Activated CD4-positive, alpha-beta T cell treated with anti-CD3 and anti-CD28 coated beads, Interleukin-2, amount 10 ng/mL, durations not matched to agents 7 days and 5 days (primary cell): ENCODE measurements at regions not wholly inside any gene's neighbourhood (a gene's known extent, or its start where the extent isn't known, plus 50 kb on each side); places are given as distances from the start of the nearest gene placed in this dataset.

ENCODE experiments used
- CTCF ChIA-PET: fragments of 350-600 bp; sonication (Branson Sonifier 250); formaldehyde crosslinking; loops from one replicate; lab custom pipeline; 2021; ENCODE audit warnings: antibody characterized with exemption; lab: Charles Lee
- POLR2A ChIA-PET: fragments of 350-600 bp; sonication (Branson Sonifier 250); formaldehyde crosslinking; loops from one replicate; lab custom pipeline; 2021; ENCODE audit warnings: antibody characterized with exemption; lab: Charles Lee
- DNase-seq: peaks from one replicate; pipeline ENCODE4 v3.0.0-alpha.2; 2020
- H3K27ac Mint-ChIP-seq: one replicate; pipeline ENCODE4 v1.8.0; 2021; ENCODE audit warnings: mild to moderate bottlenecking, moderate library complexity, mixed read lengths
- H3K27me3 Mint-ChIP-seq: one replicate; pipeline ENCODE4 v1.8.0; 2021; ENCODE audit warnings: mixed read lengths
- H3K36me3 Mint-ChIP-seq: one replicate; pipeline ENCODE4 v1.8.0; 2021; ENCODE audit warnings: low read depth, mixed read lengths
- H3K4me1 Mint-ChIP-seq: one replicate; pipeline ENCODE4 v1.8.0; 2021; ENCODE audit warnings: mixed read lengths
- H3K4me3 Mint-ChIP-seq: one replicate; pipeline ENCODE4 v1.8.0; 2021; ENCODE audit warnings: mild to moderate bottlenecking, moderate library complexity, mixed read lengths
- H3K9me3 Mint-ChIP-seq: one replicate; pipeline ENCODE4 v1.8.0; 2021; ENCODE audit warnings: mixed read lengths

- ChIA-PET POLR2A (no interaction called here), CTCF (no interaction called here)
- Mint-ChIP-seq H3K9me3 (no peaks in the 10 kb centered on the region), H3K27ac (no peak overlapping the region), H3K27me3 (no peaks in the 10 kb centered on the region), H3K4me1 (no peaks in the 10 kb centered on the region), H3K4me3 (no peak overlapping the region), H3K36me3 (no peaks in the 10 kb centered on the region)
- no peak for DNase-seq
Measured at GRCh38 chr4:154078504-154079350, 289.8 kb upstream of the SFRP2 start.

- no peaks in the 10 kb centered on the region for H3K27me3 Mint-ChIP-seq
- no peaks in the 10 kb centered on the region for H3K4me1 Mint-ChIP-seq
- no peaks in the 10 kb centered on the region for H3K9me3 Mint-ChIP-seq
- POLR2A ChIA-PET: no interaction called here
- no peak for DNase-seq
- H3K36me3 Mint-ChIP-seq: no peaks in the 10 kb centered on the region
- CTCF ChIA-PET: no interaction called here
- H3K4me3 Mint-ChIP-seq: no peak overlapping the region
- no peak overlapping the region for H3K27ac Mint-ChIP-seq
Measured at GRCh38 chr4:154076921-154077320, 288.0 kb upstream of the SFRP2 start.

GRCh38 chr4:154073107-154073822 lies 284.4 kb upstream of the SFRP2 start:
- no peak overlapping the region for H3K27ac Mint-ChIP-seq
- DNase-seq: no peak
- H3K9me3 Mint-ChIP-seq: no peaks in the 10 kb centered on the region
- ChIA-PET CTCF (no interaction called here), POLR2A (no interaction called here)
- H3K36me3 Mint-ChIP-seq: no peaks in the 10 kb centered on the region
- H3K4me1 Mint-ChIP-seq: no peaks in the 10 kb centered on the region
- H3K4me3 Mint-ChIP-seq: no peak overlapping the region
- peaks cover 6% of the 10 kb centered on the region for H3K27me3 Mint-ChIP-seq

GRCh38 chr4:154067786-154068185 lies 278.9 kb upstream of the SFRP2 start:
- Mint-ChIP-seq H3K27ac (no peak overlapping the region), H3K9me3 (peaks cover 20% of the 10 kb centered on the region), H3K4me1 (no peaks in the 10 kb centered on the region), H3K36me3 (no peaks in the 10 kb centered on the region), H3K4me3 (no peak overlapping the region), H3K27me3 (peaks cover 6% of the 10 kb centered on the region)
- ChIA-PET CTCF (no interaction called here), POLR2A (no interaction called here)
- no peak for DNase-seq

DNA sequence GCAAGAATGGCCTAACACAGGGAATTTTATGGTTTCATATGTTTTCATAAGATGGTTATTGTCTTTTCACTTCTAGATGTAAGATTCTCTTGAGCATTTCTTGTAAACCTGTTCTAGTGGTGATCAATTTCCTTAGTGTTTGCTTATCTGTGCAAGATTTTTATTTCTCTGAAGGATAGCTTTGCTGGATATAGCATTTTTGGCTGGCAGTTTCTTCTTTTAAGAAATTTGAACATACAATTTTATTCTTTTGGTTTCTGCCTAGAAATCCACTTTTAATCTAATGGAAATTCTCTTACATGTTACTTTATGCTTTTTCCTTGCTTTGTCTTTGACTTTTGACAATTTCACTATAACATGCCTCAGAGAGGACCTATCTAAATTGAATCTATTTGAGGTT lies 276.5 kb upstream of the SFRP2 start:
- Mint-ChIP-seq H3K4me3 (no peak overlapping the region), H3K27ac (no peak overlapping the region), H3K36me3 (no peaks in the 10 kb centered on the region), H3K4me1 (no peaks in the 10 kb centered on the region), H3K9me3 (peaks cover 20% of the 10 kb centered on the region), H3K27me3 (peaks cover 6% of the 10 kb centered on the region)
- no peak for DNase-seq
- ChIA-PET CTCF (no interaction called here), POLR2A (no interaction called here)

DNA sequence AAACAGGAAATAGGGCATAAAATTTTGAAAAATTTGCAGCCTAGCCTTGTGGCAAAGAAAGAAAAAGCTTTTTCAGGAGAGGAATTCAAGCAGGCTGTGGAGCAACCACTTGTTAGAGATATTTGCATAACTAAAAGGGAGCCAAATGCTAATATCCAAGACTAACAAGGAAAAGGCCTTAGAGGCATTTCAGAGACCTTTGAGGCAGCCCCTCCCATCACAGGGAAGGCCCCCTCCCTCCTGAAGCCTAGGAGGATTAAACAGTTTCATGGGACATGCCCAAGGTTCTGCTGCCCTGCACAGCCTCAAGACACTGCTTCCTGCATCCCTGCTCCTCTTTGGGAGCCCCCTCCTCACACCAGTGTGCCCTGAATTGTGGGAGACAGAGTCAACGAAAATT lies 275.4 kb upstream of the SFRP2 start:
- H3K4me3 Mint-ChIP-seq: no peak overlapping the region
- POLR2A ChIA-PET: no interaction called here
- CTCF ChIA-PET: no interaction called here

DNA sequence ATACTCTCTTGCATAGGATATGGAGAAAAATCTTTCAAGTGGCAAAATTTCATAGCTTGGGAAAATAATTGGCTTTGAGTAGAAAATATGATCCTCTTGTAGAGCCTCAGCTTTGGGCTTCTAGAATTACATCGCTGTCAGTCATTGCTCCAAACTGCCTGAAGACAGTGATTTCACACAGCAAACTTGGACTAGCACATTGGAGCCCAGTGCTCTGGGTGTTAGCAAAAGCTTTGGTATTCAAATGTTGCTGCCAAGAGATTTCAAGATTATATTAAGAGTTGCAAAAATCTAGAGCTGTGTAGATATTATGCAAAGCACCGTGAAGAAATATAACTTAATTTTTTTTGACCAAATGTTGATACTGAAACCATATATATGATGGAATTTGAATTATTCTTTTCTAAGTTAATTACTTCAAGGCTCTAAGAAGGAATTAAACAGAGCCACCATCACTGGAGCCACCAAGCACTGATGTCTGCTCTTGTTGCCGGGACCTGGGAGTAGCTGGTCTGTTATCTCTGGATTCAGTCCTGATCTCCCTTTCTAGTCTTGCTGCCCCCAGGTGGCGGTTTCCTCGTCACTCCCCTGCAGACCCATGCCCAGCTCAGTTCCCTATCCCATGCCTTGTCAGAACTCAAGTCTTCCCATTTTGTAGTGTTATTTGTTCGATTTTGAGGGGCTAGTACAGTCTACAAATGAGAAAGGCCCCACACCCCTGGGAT lies 260.7 kb upstream of the SFRP2 start:
- ChIA-PET POLR2A (no interaction called here), CTCF (no interaction called here)
- H3K27ac Mint-ChIP-seq: no peak overlapping the region
- no peaks in the 10 kb centered on the region for H3K4me1 Mint-ChIP-seq
- H3K27me3 Mint-ChIP-seq: peaks cover 4% of the 10 kb centered on the region
- no peaks in the 10 kb centered on the region for H3K36me3 Mint-ChIP-seq
- peaks cover 11% of the 10 kb centered on the region for H3K9me3 Mint-ChIP-seq
- no peak overlapping the region for H3K4me3 Mint-ChIP-seq
- no peak for DNase-seq

More for the DNA sequence above, 275.4 kb upstream of the SFRP2 start:
- no peaks in the 10 kb centered on the region for H3K36me3 Mint-ChIP-seq
- H3K9me3 Mint-ChIP-seq: peaks cover 20% of the 10 kb centered on the region
- DNase-seq: no peak
- no peaks in the 10 kb centered on the region for H3K4me1 Mint-ChIP-seq
- peaks cover under 1% of the 10 kb centered on the region for H3K27me3 Mint-ChIP-seq
- no peak overlapping the region for H3K27ac Mint-ChIP-seq

- CTCF ChIA-PET: no interaction called here
- POLR2A ChIA-PET: no interaction called here
Measured at GRCh38 chr4:154047733-154048132, 258.9 kb upstream of the SFRP2 start.

DNA sequence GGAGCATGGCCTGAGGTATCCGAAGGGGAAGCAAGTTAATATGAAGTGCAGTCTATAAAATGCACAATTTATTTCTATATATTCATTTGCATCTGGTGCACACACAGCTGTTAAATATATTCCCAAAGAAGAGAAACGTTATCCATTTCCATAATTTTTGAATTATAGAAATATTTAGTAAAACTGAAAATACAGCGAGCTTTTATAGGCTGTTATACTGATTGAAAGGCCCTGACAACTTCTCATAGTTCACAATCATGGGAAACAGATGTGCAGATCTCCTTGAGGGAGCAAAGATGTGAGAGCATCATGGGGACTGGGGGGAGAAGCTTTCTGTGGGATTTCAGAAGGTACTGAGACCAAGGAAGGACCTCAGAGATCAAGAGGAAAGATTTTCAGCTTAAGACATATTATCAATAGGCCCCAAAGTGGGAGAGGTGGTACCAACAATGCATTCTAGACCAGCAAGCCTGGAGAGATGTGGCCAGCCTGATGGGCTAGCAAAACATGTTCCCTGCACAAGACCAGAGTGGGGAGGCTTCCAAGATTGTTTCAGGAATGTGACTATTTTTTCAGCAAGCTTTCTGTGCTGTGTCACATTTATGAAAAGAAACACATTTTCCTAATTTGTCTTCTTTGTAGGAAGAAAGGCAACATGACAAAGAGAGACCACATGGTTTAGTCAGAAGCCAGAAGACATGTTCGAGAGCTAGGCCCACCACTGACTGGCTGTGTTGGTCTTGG lies 256.0 kb upstream of the SFRP2 start:
- H3K27ac Mint-ChIP-seq: no peak overlapping the region
- no peaks in the 10 kb centered on the region for H3K4me1 Mint-ChIP-seq
- no peak for DNase-seq
- H3K9me3 Mint-ChIP-seq: no peaks in the 10 kb centered on the region
- H3K4me3 Mint-ChIP-seq: no peak overlapping the region
- no peaks in the 10 kb centered on the region for H3K36me3 Mint-ChIP-seq
- ChIA-PET CTCF (no interaction called here), POLR2A (no interaction called here)
- peaks cover 2% of the 10 kb centered on the region for H3K27me3 Mint-ChIP-seq

More at GRCh38 chr4:154047733-154048132, 258.9 kb upstream of the SFRP2 start:
- no peak for DNase-seq
- no peak overlapping the region for H3K4me3 Mint-ChIP-seq
- H3K9me3 Mint-ChIP-seq: peaks cover under 1% of the 10 kb centered on the region
- no peaks in the 10 kb centered on the region for H3K4me1 Mint-ChIP-seq
- no peak overlapping the region for H3K27ac Mint-ChIP-seq
- peaks cover 3% of the 10 kb centered on the region for H3K27me3 Mint-ChIP-seq
- H3K36me3 Mint-ChIP-seq: no peaks in the 10 kb centered on the region

DNA sequence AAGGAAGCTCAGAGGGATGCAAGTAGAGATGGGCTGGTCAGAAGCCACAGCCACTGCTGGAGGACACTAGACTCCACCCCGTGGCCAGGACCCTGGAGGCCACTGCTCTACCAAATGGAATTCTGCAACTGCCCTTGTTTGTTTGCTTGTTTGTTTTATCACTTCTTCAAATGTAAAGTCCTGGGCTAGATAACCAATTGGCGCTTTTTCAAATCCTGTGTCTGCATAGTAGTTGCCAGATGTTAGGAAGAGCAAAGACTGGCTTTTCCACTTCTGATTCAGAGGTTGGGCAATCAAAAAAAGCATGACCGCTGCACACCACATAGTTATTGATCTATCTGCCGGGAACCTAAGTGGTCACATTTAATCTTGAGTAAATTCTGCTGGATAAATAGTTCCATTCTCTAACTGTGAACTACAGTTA lies 255.2 kb upstream of the SFRP2 start:
- ChIA-PET CTCF (no interaction called here), POLR2A (no interaction called here)
- DNase-seq: no peak
- Mint-ChIP-seq H3K4me1 (no peaks in the 10 kb centered on the region), H3K4me3 (no peak overlapping the region), H3K27me3 (peaks cover 2% of the 10 kb centered on the region), H3K27ac (no peak overlapping the region), H3K9me3 (no peaks in the 10 kb centered on the region), H3K36me3 (no peaks in the 10 kb centered on the region)

DNA sequence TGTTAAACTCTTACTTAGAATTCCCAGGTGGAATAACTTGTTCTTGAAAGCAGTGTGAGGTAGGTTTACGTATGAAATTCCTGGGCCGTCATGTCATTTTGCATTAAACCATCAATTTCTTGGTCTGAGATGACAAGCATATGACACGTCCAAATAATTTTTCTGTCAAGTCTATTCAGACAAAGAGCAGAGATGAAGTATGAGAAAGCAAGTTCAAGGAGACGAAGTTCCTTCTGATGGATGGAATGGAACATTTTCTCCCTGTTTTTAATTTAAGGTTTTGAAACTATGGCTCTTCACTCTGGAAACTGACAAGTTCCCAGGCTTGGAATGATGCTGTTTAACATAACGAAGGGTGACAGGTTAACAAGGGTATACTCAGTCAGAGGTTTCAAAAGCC lies 252.8 kb upstream of the SFRP2 start:
- ChIA-PET POLR2A (no interaction called here), CTCF (no interaction called here)
- Mint-ChIP-seq H3K4me1 (no peaks in the 10 kb centered on the region), H3K27me3 (no peaks in the 10 kb centered on the region), H3K36me3 (no peaks in the 10 kb centered on the region), H3K9me3 (no peaks in the 10 kb centered on the region), H3K27ac (no peak overlapping the region), H3K4me3 (no peak overlapping the region)
- no peak for DNase-seq

DNA sequence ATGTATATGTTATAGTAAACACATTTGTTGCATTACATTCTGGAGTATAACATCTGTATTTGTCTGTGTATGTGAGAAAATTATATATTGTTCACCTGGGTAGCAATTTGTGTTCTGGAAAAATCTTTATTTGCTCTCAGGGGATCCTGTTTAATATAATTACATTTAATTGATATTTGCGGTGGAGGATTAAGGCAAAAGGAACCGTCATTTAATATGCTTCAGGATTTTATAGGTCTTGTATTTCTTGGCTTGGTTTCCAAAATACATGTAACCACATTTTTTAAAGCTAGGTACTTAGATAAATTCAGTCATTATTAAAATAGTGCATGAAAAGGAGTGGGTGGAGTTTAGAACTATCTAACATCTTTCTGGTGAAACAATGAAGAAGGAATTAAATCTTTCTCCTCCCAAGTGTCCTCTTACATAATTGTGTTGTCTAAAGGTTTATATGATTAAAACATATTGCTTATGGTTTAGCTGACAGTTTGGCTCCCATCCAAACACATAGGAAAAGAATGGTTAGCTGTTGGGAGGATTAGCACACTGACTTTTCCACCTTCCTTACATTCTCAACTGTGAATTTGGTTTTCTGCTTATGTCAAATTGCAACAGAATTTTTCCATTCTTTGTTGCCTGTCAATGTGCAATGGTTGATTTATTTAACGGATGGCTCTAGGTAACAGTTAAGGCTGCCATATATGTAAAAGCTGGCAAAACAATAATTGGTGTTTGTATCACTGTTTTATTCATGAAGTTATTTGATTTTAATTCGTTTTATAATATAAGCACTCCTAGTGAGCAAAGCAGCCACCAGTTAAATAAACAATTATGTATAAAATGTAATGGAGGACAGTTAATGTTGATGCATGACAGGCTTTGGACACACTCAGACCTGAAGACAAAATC lies 250.8 kb upstream of the SFRP2 start:
- Mint-ChIP-seq H3K4me1 (no peaks in the 10 kb centered on the region), H3K36me3 (no peaks in the 10 kb centered on the region), H3K9me3 (no peaks in the 10 kb centered on the region), H3K27me3 (peaks cover 2% of the 10 kb centered on the region), H3K4me3 (no peak overlapping the region), H3K27ac (no peak overlapping the region)
- ChIA-PET POLR2A (no interaction called here), CTCF (no interaction called here)
- DNase-seq: no peak
